Type B pancreatic cell (in vitro differentiated cells): ENCODE measurements at regions not wholly inside any gene's neighbourhood (a gene's known extent, or its start where the extent isn't known, plus 50 kb on each side); places are given as distances from the start of the nearest gene placed in this dataset.

Experiments used
- DNase-seq: peaks from one replicate; pipeline ENCODE4 v3.0.0; 2021; ENCODE audit warnings: mixed read lengths; ENCODE audit not compliant: unreplicated experiment; ENCODE audit errors: extremely low spot score
- H3K27ac Mint-ChIP-seq: 2 replicates; pipeline ENCODE4 v1.8.0; 2021; ENCODE audit warnings: mild to moderate bottlenecking, mixed read lengths
- H3K27me3 Mint-ChIP-seq: 2 replicates; pipeline ENCODE4 v1.8.0; 2021; ENCODE audit warnings: mixed read lengths
- H3K36me3 Mint-ChIP-seq: 2 replicates; pipeline ENCODE4 v1.8.0; 2021; ENCODE audit warnings: mixed read lengths
- H3K4me1 Mint-ChIP-seq: one replicate; pipeline ENCODE4 v1.8.0; 2021; ENCODE audit warnings: mixed read lengths; ENCODE audit not compliant: unreplicated experiment
- H3K4me3 Mint-ChIP-seq: 2 replicates; pipeline ENCODE4 v1.8.0; 2021; ENCODE audit warnings: mild to moderate bottlenecking, mixed read lengths
- H3K9me3 Mint-ChIP-seq: 2 replicates; pipeline ENCODE4 v1.8.0; 2021; ENCODE audit warnings: mixed read lengths
- TF ChIP-seq, protein P1 (sequence below): fragments of 200-600 bp; sonication (generic); conservative IDR thresholded peaks from 2 replicates; pipeline ENCODE4 v1.5.0; 2021; ENCODE audit warnings: antibody characterized with exemption, mild to moderate bottlenecking

- H3K27ac Mint-ChIP-seq, result peak overlapping the region; percentile 82
- H3K27me3 Mint-ChIP-seq, result no peaks in the 10 kb centered on the region
- peaks cover 5% of the 10 kb centered on the region for H3K4me1 Mint-ChIP-seq
- H3K9me3 Mint-ChIP-seq, result peaks cover 16% of the 10 kb centered on the region
- TF ChIP-seq, protein P1, sequence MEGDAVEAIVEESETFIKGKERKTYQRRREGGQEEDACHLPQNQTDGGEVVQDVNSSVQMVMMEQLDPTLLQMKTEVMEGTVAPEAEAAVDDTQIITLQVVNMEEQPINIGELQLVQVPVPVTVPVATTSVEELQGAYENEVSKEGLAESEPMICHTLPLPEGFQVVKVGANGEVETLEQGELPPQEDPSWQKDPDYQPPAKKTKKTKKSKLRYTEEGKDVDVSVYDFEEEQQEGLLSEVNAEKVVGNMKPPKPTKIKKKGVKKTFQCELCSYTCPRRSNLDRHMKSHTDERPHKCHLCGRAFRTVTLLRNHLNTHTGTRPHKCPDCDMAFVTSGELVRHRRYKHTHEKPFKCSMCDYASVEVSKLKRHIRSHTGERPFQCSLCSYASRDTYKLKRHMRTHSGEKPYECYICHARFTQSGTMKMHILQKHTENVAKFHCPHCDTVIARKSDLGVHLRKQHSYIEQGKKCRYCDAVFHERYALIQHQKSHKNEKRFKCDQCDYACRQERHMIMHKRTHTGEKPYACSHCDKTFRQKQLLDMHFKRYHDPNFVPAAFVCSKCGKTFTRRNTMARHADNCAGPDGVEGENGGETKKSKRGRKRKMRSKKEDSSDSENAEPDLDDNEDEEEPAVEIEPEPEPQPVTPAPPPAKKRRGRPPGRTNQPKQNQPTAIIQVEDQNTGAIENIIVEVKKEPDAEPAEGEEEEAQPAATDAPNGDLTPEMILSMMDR, result no peak
- H3K4me3 Mint-ChIP-seq, result peak overlapping the region; percentile 33
- no peak for DNase-seq
- peaks cover 6% of the 10 kb centered on the region for H3K36me3 Mint-ChIP-seq
These were observed 92.8 kb upstream of the LINC01488 start for GRCh38 chr11:69388661-69389060.

DNA sequence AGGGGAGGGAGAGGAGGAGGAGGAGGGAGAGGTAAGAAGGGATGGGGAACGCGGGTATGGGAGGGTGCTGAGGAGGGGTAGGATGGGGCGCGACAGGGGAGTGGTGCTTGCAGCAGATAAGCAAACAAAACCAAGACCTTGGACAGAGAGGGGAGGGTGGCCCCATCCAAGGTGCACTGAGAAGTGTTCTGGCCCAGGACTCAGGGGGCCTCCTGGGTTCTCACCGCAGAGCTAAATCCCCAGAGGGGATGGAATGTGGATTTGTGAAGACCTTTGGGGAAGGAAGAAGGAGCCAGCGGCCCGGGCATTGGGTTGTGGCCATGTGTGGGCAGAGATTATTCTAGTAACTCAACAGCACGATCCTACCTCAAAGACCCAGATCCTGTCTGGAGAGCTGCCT lies 90.9 kb upstream of the LINC01488 start:
- Mint-ChIP-seq H3K27me3 (no peaks in the 10 kb centered on the region), H3K9me3 (peaks cover 16% of the 10 kb centered on the region), H3K4me3 (no peak overlapping the region), H3K27ac (no peak overlapping the region), H3K4me1 (peaks cover 12% of the 10 kb centered on the region), H3K36me3 (peaks cover 6% of the 10 kb centered on the region)
- DNase-seq, result no peak
- TF ChIP-seq, protein P1, result no peak

DNA sequence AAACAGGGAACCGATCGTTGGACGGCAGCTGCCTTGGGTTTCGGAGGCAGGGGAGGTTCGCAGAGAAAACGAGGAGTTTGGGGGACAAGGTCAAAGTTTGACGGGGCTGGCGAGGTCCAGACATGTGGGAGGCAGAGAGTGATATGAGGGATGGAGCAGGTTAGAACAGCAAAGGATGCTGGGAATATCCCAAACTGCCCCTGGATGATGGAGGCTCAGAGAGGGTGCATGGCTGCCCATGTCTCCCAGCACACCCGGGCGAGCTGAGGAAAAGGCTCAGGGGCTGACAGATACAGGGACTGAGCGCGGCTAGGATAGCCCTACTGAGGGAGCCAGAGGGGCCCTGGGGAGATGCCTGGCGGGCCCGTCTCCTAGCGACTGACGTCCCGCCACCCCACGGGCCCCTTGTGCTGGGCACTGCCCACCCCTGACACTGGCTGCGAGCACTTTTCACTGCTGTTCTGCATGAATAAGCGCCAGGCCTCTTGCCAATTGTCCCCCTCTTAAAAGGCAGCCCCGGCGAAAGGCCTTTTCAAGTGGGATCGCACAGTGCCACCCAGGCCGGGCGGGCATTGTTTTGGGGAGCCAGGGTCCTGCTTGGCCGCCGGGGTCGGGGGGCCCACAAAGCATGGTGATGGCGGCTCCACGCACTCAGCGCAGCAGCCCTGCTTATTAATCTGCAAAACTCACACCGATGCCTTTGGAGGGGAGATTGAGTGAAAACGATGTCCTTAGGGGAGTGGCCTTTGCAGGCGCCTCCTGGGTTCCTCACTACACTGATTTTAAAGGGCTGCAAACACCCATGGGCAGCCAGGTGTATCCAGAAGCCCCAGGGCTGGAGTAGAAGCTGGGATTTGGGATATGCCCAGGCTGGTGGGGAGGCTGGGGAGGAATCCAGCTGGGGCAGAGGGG lies 90.0 kb upstream of the LINC01488 start:
- no peak for DNase-seq
- peaks cover 12% of the 10 kb centered on the region for H3K4me1 Mint-ChIP-seq
- H3K27ac Mint-ChIP-seq, result no peak overlapping the region
- H3K9me3 Mint-ChIP-seq, result peaks cover 16% of the 10 kb centered on the region
- peaks cover 6% of the 10 kb centered on the region for H3K36me3 Mint-ChIP-seq
- H3K27me3 Mint-ChIP-seq, result no peaks in the 10 kb centered on the region
- H3K4me3 Mint-ChIP-seq, result no peak overlapping the region
- TF ChIP-seq, protein P1, result no peak

DNA sequence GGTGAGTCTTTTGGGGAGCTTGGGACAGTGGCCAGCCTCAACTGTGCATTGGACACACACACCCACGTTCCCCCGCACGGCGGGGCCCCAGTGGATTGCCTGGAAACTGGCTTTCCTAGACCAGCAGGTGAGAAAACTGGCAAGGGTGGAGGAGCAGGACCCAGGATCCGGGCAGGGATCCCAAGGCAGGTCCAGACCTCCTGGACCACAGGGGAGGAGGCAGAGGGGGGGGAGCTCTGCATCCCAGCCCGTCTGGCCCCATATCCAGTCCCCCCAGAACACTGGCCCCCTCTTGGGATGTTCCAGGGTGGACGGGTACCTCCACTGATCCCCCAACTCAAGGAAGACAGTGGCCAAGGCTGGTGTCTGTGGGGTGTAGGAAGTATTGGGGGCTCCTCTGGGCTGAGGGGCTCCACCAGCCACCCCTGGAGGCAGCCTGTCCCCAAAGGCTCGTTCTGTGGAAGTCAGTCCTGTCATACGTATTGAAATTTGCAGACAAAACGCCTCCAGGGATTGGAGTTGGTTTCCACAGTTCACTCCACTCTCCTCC lies 89.3 kb upstream of the LINC01488 start:
- TF ChIP-seq, protein P1, result no peak
- Mint-ChIP-seq H3K27me3 (no peaks in the 10 kb centered on the region), H3K36me3 (peaks cover 6% of the 10 kb centered on the region), H3K4me1 (peaks cover 12% of the 10 kb centered on the region), H3K9me3 (peaks cover 16% of the 10 kb centered on the region), H3K27ac (no peak overlapping the region), H3K4me3 (no peak overlapping the region)
- no peak for DNase-seq

DNA sequence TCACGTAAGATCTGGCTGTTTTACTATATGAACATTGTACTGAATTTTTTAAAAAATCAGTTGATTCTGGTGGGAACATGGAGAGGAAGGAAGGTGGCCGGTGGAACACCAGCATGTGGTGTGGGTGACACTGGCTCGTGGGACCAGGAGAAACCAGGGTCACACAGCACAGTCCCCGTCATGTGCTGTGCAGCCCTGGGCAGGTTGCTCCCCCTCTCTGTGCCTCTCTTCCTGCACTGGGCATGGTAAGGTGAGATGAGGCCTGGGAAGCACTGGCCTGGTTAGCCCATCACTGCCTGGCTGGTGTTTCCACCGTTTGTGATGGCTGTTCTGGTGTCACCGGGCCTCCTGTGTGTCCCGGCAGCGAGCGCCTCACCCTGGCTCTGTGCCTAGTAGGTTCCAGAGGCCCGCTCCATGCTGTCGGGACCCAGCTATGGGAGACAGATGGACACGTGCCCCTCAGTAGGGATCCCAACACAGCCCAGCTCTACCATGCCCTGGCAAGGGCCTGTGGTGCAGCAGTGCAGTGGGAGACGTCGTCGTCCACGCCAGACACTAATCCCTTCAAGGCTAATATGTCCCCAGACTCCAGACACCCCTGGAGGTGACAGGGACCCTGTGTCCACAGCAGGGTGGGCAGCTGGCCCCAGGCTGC lies 88.2 kb upstream of the LINC01488 start:
- Mint-ChIP-seq H3K27me3 (no peaks in the 10 kb centered on the region), H3K27ac (no peak overlapping the region), H3K9me3 (peaks cover 9% of the 10 kb centered on the region), H3K4me3 (no peak overlapping the region), H3K36me3 (peaks cover 6% of the 10 kb centered on the region), H3K4me1 (peaks cover 12% of the 10 kb centered on the region)
- DNase-seq, result no peak
- TF ChIP-seq, protein P1, result no peak
